Tibial nerve (tissue), 4 donors: ENCODE measurements at regions not wholly inside any gene's neighbourhood (a gene's known extent, or its start where the extent isn't known, plus 50 kb on each side); places are given as distances from the start of the nearest gene placed in this dataset.

Source experiments
- EP300 ChIP-seq, 2 donors: sonication (generic); formaldehyde crosslinking; IDR thresholded peaks; one replicate each; pipeline ENCODE4 v1.6.1; 2017; ENCODE audit warnings: antibody characterized with exemption in 2 of 2, mild to moderate bottlenecking in 1 of 2
- TF ChIP-seq, protein P1 (sequence below), 5 experiments: fragments of 200-600 bp in 3 of 5; fragments of 450-650 bp in 2 of 5; sonication (generic) in 3 of 5; IDR thresholded peaks; one replicate each; pipeline ENCODE4 v1.5.1; 2016 to 2019; ENCODE audit warnings: antibody characterized with exemption in 5 of 5, mild to moderate bottlenecking in 3 of 5, moderate library complexity in 2 of 5

GRCh38 chr9:81391457-81391825, 297.9 kb downstream of the TLE1 start:
- TF ChIP-seq, protein P1, sequence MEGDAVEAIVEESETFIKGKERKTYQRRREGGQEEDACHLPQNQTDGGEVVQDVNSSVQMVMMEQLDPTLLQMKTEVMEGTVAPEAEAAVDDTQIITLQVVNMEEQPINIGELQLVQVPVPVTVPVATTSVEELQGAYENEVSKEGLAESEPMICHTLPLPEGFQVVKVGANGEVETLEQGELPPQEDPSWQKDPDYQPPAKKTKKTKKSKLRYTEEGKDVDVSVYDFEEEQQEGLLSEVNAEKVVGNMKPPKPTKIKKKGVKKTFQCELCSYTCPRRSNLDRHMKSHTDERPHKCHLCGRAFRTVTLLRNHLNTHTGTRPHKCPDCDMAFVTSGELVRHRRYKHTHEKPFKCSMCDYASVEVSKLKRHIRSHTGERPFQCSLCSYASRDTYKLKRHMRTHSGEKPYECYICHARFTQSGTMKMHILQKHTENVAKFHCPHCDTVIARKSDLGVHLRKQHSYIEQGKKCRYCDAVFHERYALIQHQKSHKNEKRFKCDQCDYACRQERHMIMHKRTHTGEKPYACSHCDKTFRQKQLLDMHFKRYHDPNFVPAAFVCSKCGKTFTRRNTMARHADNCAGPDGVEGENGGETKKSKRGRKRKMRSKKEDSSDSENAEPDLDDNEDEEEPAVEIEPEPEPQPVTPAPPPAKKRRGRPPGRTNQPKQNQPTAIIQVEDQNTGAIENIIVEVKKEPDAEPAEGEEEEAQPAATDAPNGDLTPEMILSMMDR (IDR thresholded peaks at IDR 0.05), result no peak
- TF ChIP-seq EP300 (IDR thresholded peaks at IDR 0.05), result no peak
